ENCODE measurements at regions not wholly inside any gene's neighbourhood (a gene's known extent, or its start where the extent isn't known, plus 50 kb on each side); places are given as distances from the start of the nearest gene placed in this dataset.

DNA sequence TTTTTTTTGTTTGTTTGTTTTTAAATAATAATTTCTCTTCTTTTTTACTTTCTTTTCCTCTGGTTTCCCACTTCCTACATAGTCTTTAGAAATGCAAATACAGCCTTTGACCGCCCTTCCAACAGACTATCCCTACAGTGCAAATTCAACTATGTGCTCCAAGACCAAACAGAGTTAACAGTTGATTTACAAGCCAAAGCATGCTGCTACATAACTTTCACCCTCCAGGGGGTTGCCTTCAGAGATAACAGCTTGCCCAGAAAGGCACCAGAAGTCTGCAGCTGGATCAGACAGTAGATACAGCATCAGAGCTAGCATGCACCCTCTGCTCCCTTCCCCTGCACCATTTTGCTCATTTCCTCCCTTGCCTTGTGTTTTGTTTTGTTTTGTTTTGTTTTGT is 539.0 kb downstream of the ZWINT start:
- TF ChIP-seq POLR2A (IDR thresholded peaks at IDR 0.05) = no peak
- TF ChIP-seq, protein P1, sequence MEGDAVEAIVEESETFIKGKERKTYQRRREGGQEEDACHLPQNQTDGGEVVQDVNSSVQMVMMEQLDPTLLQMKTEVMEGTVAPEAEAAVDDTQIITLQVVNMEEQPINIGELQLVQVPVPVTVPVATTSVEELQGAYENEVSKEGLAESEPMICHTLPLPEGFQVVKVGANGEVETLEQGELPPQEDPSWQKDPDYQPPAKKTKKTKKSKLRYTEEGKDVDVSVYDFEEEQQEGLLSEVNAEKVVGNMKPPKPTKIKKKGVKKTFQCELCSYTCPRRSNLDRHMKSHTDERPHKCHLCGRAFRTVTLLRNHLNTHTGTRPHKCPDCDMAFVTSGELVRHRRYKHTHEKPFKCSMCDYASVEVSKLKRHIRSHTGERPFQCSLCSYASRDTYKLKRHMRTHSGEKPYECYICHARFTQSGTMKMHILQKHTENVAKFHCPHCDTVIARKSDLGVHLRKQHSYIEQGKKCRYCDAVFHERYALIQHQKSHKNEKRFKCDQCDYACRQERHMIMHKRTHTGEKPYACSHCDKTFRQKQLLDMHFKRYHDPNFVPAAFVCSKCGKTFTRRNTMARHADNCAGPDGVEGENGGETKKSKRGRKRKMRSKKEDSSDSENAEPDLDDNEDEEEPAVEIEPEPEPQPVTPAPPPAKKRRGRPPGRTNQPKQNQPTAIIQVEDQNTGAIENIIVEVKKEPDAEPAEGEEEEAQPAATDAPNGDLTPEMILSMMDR (IDR thresholded peaks at IDR 0.05) = no peak

Measured in esophagus squamous epithelium (tissue), 4 donors.